Activated CD4-positive, alpha-beta T cell treated with anti-CD3 and anti-CD28 coated beads for 1 hour (primary cell): ENCODE measurements at regions not wholly inside any gene's neighbourhood (a gene's known extent, or its start where the extent isn't known, plus 50 kb on each side); places are given as distances from the start of the nearest gene placed in this dataset.
"Not testable (repeated sequence)": the region's sequence is repeated elsewhere in the genome, so short reads cannot be mapped to it uniquely, and the experiment has no call there.

Source experiments
- DNase-seq: peaks from one replicate; pipeline ENCODE4 v3.0.0-alpha.2; 2020

- DNase-seq: not testable (repeated sequence)
These were observed 107.3 kb upstream of the IKBKE start for GRCh38 chr1:206362994-206363393.

DNA sequence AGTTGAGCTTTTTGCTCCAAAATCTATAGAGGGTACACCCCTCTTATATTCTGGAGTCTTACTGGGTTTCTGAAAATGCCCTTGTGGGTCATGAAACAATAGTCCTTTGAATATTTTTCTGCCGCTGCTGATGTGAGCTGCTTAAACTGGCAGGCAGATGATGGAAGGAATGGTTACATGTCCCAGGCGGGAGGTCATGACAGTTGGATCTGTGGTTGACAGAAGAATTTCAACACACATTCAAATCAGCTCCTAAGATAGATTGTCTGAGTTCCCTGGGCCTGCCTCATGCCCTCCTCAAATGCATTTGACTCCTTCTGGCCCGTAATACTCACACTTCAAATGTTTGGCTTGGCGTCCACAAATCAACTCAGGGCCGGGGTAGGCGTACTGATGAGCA lies 105.0 kb upstream of the IKBKE start:
- DNase-seq: not testable (repeated sequence)

GRCh38 chr1:206366131-206366530 lies 104.1 kb upstream of the IKBKE start:
- DNase-seq: not testable (repeated sequence)

GRCh38 chr1:206366772-206367171 lies 103.5 kb upstream of the IKBKE start:
- DNase-seq: not testable (repeated sequence)

- DNase-seq: not testable (repeated sequence)
These were observed 102.2 kb upstream of the IKBKE start for GRCh38 chr1:206367955-206368622.

DNA sequence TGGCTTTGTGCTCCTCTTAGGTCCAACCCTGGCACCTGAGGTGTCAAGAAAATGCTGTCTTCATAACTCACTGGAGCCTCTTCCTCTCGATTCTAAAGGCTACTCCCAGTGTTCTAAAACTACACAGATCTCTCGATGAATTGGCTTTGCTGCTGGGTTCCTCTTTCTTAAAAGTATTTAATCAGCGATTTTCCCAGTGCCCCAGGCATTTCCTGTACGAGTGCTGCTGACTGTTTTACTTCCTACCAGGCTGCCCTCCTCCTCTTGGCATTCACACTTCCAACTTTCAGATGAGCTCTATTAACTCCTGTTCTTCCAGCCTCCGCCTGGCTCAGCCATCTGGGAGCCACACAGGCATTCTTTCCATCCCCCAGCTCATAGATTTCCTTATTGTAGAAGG lies 95.6 kb upstream of the IKBKE start:
- not testable (repeated sequence) for DNase-seq

- DNase-seq: not testable (repeated sequence)
These were observed 94.7 kb upstream of the IKBKE start for GRCh38 chr1:206375552-206375951.

- not testable (repeated sequence) for DNase-seq
These were observed 91.8 kb upstream of the IKBKE start for GRCh38 chr1:206378506-206378905.

GRCh38 chr1:206379245-206379644 lies 91.0 kb upstream of the IKBKE start:
- DNase-seq: not testable (repeated sequence)

GRCh38 chr1:206380163-206380790 lies 90.0 kb upstream of the IKBKE start:
- not testable (repeated sequence) for DNase-seq

DNA sequence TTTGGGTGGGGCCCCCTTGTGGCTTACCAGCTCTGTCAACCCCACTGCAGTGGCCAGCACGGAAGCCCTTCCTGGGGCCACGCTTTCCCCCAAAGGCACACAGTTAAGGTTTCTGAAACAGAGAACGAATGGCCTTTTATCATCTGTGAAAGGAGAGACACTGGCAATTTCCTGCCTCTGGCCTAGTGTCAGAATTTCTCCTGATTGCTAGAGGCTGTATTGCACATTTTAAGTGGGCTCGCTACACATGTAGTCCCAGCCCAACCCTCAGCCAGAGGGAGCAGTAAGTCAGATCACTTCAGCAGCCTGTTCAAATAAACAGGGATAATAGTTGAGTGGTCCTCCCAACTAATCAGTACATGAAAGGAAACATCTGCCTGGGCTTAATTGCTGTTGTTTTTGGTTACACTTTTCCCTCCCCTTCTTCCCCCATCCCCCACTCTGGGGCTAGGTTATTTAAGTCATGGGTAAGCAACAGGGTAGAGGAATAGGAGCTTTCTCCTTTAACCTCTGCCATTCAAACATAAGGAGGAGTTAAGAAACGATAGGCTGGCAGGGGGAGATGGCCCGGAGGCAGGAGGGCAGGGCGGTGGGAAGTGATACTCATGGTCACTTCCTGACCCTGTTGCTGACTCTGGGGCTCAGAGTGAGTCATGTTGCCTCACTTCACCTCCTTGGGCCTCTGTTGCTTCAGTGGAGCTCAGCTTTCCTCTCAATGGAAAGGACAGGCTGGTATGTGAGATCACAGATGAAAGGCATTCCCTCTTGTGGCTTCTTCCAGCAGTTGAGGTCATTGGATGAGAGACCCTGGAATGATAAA lies 89.3 kb upstream of the IKBKE start:
- not testable (repeated sequence) for DNase-seq

DNA sequence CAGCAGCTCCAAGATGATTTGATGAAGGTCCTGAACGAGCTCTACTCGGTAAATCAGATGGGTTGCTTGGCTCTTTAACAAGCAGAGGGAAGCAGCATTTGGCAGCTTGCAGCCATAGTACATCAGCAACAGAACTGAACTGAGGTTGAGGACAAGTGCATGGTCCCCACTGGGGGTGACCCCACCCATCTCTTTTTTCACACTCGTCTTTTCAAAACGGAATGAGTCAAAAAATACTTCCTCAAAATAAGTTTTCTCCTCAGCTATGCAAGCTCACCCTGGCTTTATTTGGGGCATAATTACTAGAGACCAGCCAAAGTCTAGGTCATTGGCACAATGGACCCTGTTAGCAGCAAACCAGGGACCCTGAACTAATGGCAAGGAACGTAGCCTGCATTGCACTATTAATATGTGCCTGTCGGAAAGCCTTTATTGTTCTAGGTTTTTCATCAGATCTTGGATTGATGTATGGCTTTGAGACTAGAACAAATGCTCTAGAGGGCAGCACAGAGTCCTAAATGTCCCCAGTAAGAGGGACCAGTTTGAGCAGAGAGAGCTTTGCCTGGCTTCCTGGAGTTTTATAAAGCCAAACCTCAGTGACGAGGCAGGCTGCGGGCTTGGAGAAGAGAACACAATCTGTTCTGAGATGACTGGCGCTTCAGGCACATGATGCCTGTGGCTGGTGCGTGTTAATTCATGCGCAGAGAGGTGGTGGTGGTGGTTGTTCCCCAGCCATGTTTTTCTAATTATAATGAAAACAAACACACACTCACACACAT lies 86.1 kb upstream of the IKBKE start:
- DNase-seq: peak; percentile 6

- not testable (repeated sequence) for DNase-seq
These were observed 85.4 kb upstream of the IKBKE start for GRCh38 chr1:206384891-206385290.

DNA sequence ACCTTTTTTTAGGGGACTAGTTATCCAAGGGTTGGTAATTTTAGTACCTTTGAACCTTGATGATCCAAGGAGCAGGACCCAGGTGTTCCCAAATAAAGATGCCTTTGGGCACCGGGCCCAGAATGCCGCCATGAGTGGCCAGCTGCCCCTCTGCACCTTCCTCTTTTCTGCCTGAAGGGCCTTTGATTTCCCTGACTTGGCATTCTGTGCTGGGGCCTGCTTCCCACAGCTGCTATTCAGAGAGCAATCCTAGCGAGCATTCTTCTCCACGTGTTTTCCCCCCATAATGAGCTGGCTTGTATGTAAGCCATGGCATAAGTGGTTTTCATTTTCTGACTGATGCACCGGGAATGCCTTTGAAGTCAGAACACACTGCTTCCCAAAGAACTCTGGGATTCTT lies 82.6 kb upstream of the IKBKE start:
- DNase-seq: not testable (repeated sequence)

GRCh38 chr1:206391903-206392302 lies 78.4 kb upstream of the IKBKE start:
- not testable (repeated sequence) for DNase-seq

- not testable (repeated sequence) for DNase-seq
These were observed 72.8 kb upstream of the IKBKE start for GRCh38 chr1:206397501-206397900.

DNA sequence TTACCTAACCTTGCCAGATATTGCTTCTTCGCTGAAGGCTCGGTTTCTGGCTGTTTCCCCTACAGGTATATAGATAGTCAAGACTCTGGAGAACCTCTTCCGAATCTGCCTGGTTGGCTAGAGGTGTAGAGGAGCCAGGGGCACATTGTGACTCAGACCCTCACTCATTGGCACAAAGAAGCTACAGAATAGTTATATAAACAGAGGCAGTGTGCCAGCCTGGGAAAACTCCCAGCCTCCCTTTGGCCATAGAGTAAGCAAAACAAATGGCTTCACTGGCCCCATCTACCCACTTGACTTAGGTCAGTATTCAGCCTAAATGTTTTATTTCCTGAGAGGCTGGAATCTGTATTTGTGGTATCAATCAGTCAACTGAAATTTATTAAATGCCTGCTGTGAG lies 72.0 kb upstream of the IKBKE start:
- DNase-seq: not testable (repeated sequence)

- DNase-seq: not testable (repeated sequence)
These were observed 66.5 kb upstream of the IKBKE start for GRCh38 chr1:206403612-206404307.

GRCh38 chr1:206404309-206405027 lies 65.8 kb upstream of the IKBKE start:
- not testable (repeated sequence) for DNase-seq

DNA sequence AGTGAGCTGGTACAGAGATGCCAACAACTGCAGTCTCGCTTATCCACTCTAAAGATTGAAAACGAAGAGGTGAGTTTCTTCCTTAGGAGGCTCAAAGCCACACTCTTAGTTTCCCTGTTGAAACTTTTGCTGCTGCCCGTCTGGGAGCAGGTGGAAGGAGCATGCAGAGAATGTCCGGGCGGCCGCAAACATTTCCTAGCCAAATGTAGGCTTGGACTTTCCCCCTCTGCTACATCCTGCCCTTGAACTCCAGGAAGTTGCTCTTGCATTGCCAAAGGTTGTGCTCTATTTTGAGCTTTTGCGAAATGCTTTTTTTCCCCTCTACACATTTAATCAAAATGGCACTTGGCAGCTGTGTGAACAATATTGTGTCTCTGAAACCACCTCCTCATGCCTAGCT lies 65.0 kb upstream of the IKBKE start:
- not testable (repeated sequence) for DNase-seq
